Activated CD4-positive, alpha-beta T cell treated with anti-CD3 and anti-CD28 coated beads, Interleukin-2, amount 10 ng/mL, durations not matched to agents 24 days and 14 days (primary cell): ENCODE measurements at regions not wholly inside any gene's neighbourhood (a gene's known extent, or its start where the extent isn't known, plus 50 kb on each side); places are given as distances from the start of the nearest gene placed in this dataset.
"Not testable (repeated sequence)": the region's sequence is repeated elsewhere in the genome, so short reads cannot be mapped to it uniquely, and the experiment has no call there.

Experiments used
- DNase-seq: peaks from one replicate; pipeline ENCODE4 v3.0.0; 2022
- H3K27ac Mint-ChIP-seq: one replicate; pipeline ENCODE4 v1.8.0; 2022; ENCODE audit warnings: mild to moderate bottlenecking, mixed read lengths
- H3K27me3 Mint-ChIP-seq: one replicate; pipeline ENCODE4 v1.8.0; 2022; ENCODE audit warnings: mixed read lengths
- H3K36me3 Mint-ChIP-seq: one replicate; pipeline ENCODE4 v1.8.0; 2022; ENCODE audit warnings: low read depth, mild to moderate bottlenecking, mixed read lengths
- H3K4me1 Mint-ChIP-seq: one replicate; pipeline ENCODE4 v1.8.0; 2021; ENCODE audit warnings: mixed read lengths
- H3K4me3 Mint-ChIP-seq: one replicate; pipeline ENCODE4 v1.8.0; 2022; ENCODE audit warnings: mild to moderate bottlenecking, moderate library complexity, mixed read lengths
- H3K9me3 Mint-ChIP-seq: one replicate; pipeline ENCODE4 v1.8.0; 2021; ENCODE audit warnings: mixed read lengths
- intact Hi-C: fragments of 100-400 bp; cut with micrococcal nuclease; formaldehyde crosslinking; loops from one replicate; pipeline ENCODE4 v1.15.1; 2023

- no peaks in the 10 kb centered on the region for H3K4me1 Mint-ChIP-seq
- intact Hi-C loops: loop anchor here (1.0 kb wide), 2 partner anchors 145 to 293 kb away; no protein-coding TSS in a partner anchor
- no peak overlapping the region for H3K27ac Mint-ChIP-seq
- H3K36me3 Mint-ChIP-seq: no peaks in the 10 kb centered on the region
- no peak overlapping the region for H3K4me3 Mint-ChIP-seq
- peak; percentile 81 for DNase-seq
- no peaks in the 10 kb centered on the region for H3K9me3 Mint-ChIP-seq
- H3K27me3 Mint-ChIP-seq: no peaks in the 10 kb centered on the region
Observed at GRCh38 chr14:38721822-38722431, 381.1 kb downstream of the SEC23A start.

- H3K27me3 Mint-ChIP-seq: no peaks in the 10 kb centered on the region
- H3K9me3 Mint-ChIP-seq: no peaks in the 10 kb centered on the region
- intact Hi-C loops: no loop called here
- H3K4me1 Mint-ChIP-seq: no peaks in the 10 kb centered on the region
- H3K27ac Mint-ChIP-seq: no peak overlapping the region
- H3K4me3 Mint-ChIP-seq: no peak overlapping the region
- no peaks in the 10 kb centered on the region for H3K36me3 Mint-ChIP-seq
- DNase-seq: no peak
Observed at GRCh38 chr14:38718519-38718918, 384.5 kb downstream of the SEC23A start.

- Mint-ChIP-seq H3K27ac (no peak overlapping the region), H3K27me3 (no peaks in the 10 kb centered on the region), H3K4me3 (no peak overlapping the region), H3K36me3 (no peaks in the 10 kb centered on the region), H3K9me3 (no peaks in the 10 kb centered on the region), H3K4me1 (no peaks in the 10 kb centered on the region)
- intact Hi-C loops: no loop called here
- no peak for DNase-seq
Observed at GRCh38 chr14:38716926-38717325, 386.1 kb downstream of the SEC23A start.

- intact Hi-C loops: no loop called here
- Mint-ChIP-seq H3K27ac (no peak overlapping the region), H3K9me3 (no peaks in the 10 kb centered on the region), H3K36me3 (no peaks in the 10 kb centered on the region), H3K4me1 (no peaks in the 10 kb centered on the region), H3K27me3 (no peaks in the 10 kb centered on the region), H3K4me3 (no peak overlapping the region)
- DNase-seq: no peak
Observed at GRCh38 chr14:38710881-38711280, 392.2 kb downstream of the SEC23A start.

- H3K27me3 Mint-ChIP-seq: no peaks in the 10 kb centered on the region
- H3K9me3 Mint-ChIP-seq: no peaks in the 10 kb centered on the region
- H3K36me3 Mint-ChIP-seq: no peaks in the 10 kb centered on the region
- intact Hi-C loops: no loop called here
- H3K4me3 Mint-ChIP-seq: no peak overlapping the region
- H3K27ac Mint-ChIP-seq: no peak overlapping the region
- H3K4me1 Mint-ChIP-seq: no peaks in the 10 kb centered on the region
- no peak for DNase-seq
Observed at GRCh38 chr14:38710196-38710595, 392.8 kb downstream of the SEC23A start.

GRCh38 chr14:38705220-38705619 lies 397.8 kb downstream of the SEC23A start:
- no peaks in the 10 kb centered on the region for H3K4me1 Mint-ChIP-seq
- intact Hi-C loops: no loop called here
- no peak overlapping the region for H3K4me3 Mint-ChIP-seq
- no peaks in the 10 kb centered on the region for H3K27me3 Mint-ChIP-seq
- H3K36me3 Mint-ChIP-seq: no peaks in the 10 kb centered on the region
- H3K27ac Mint-ChIP-seq: no peak overlapping the region
- H3K9me3 Mint-ChIP-seq: no peaks in the 10 kb centered on the region
- DNase-seq: no peak

- Mint-ChIP-seq H3K36me3 (no peaks in the 10 kb centered on the region), H3K27me3 (no peaks in the 10 kb centered on the region), H3K9me3 (no peaks in the 10 kb centered on the region), H3K4me1 (no peaks in the 10 kb centered on the region), H3K27ac (no peak overlapping the region), H3K4me3 (no peak overlapping the region)
- DNase-seq: no peak
- intact Hi-C loops: no loop called here
Observed at GRCh38 chr14:38704220-38704619, 398.8 kb downstream of the SEC23A start.

GRCh38 chr14:38696925-38697324 lies 406.1 kb downstream of the SEC23A start:
- intact Hi-C loops: no loop called here
- no peak overlapping the region for H3K4me3 Mint-ChIP-seq
- DNase-seq: no peak
- H3K27me3 Mint-ChIP-seq: no peaks in the 10 kb centered on the region
- no peaks in the 10 kb centered on the region for H3K4me1 Mint-ChIP-seq
- H3K36me3 Mint-ChIP-seq: no peaks in the 10 kb centered on the region
- no peak overlapping the region for H3K27ac Mint-ChIP-seq
- no peaks in the 10 kb centered on the region for H3K9me3 Mint-ChIP-seq

- Mint-ChIP-seq H3K27ac (no peak overlapping the region), H3K4me3 (no peak overlapping the region), H3K9me3 (no peaks in the 10 kb centered on the region), H3K27me3 (no peaks in the 10 kb centered on the region), H3K4me1 (no peaks in the 10 kb centered on the region), H3K36me3 (no peaks in the 10 kb centered on the region)
- intact Hi-C loops: no loop called here
- no peak for DNase-seq
Observed at GRCh38 chr14:38693423-38693822, 409.6 kb downstream of the SEC23A start.

- Mint-ChIP-seq H3K36me3 (no peaks in the 10 kb centered on the region), H3K27ac (no peak overlapping the region), H3K4me3 (no peak overlapping the region), H3K9me3 (peaks cover under 1% of the 10 kb centered on the region), H3K4me1 (no peaks in the 10 kb centered on the region), H3K27me3 (no peaks in the 10 kb centered on the region)
- no peak for DNase-seq
- intact Hi-C loops: no loop called here
Observed at GRCh38 chr14:38669027-38669426, 413.1 kb upstream of the CLEC14A start.

GRCh38 chr14:38663382-38663781 lies 407.5 kb upstream of the CLEC14A start:
- no peaks in the 10 kb centered on the region for H3K4me1 Mint-ChIP-seq
- H3K4me3 Mint-ChIP-seq: no peak overlapping the region
- no peak for DNase-seq
- H3K27me3 Mint-ChIP-seq: no peaks in the 10 kb centered on the region
- intact Hi-C loops: no loop called here
- no peaks in the 10 kb centered on the region for H3K36me3 Mint-ChIP-seq
- H3K9me3 Mint-ChIP-seq: no peaks in the 10 kb centered on the region
- no peak overlapping the region for H3K27ac Mint-ChIP-seq

GRCh38 chr14:38662781-38663180 lies 406.9 kb upstream of the CLEC14A start:
- Mint-ChIP-seq H3K4me1 (no peaks in the 10 kb centered on the region), H3K27me3 (no peaks in the 10 kb centered on the region), H3K36me3 (no peaks in the 10 kb centered on the region), H3K27ac (no peak overlapping the region), H3K4me3 (no peak overlapping the region), H3K9me3 (no peaks in the 10 kb centered on the region)
- intact Hi-C loops: no loop called here
- no peak for DNase-seq

- no peaks in the 10 kb centered on the region for H3K36me3 Mint-ChIP-seq
- no peaks in the 10 kb centered on the region for H3K27me3 Mint-ChIP-seq
- no peaks in the 10 kb centered on the region for H3K9me3 Mint-ChIP-seq
- no peaks in the 10 kb centered on the region for H3K4me1 Mint-ChIP-seq
- DNase-seq: no peak
- H3K27ac Mint-ChIP-seq: no peak overlapping the region
- H3K4me3 Mint-ChIP-seq: no peak overlapping the region
- intact Hi-C loops: no loop called here
Observed at GRCh38 chr14:38646391-38646790, 390.5 kb upstream of the CLEC14A start.

GRCh38 chr14:38634913-38635312 lies 379.0 kb upstream of the CLEC14A start:
- intact Hi-C loops, DNase-seq, H3K4me3 Mint-ChIP-seq, H3K27ac Mint-ChIP-seq, H3K27me3 Mint-ChIP-seq, H3K4me1 Mint-ChIP-seq, H3K36me3 Mint-ChIP-seq, H3K9me3 Mint-ChIP-seq: not testable (repeated sequence)

- DNase-seq: no peak
- Mint-ChIP-seq H3K27me3 (no peaks in the 10 kb centered on the region), H3K9me3 (peaks cover 9% of the 10 kb centered on the region), H3K4me3 (no peak overlapping the region), H3K4me1 (no peaks in the 10 kb centered on the region), H3K36me3 (no peaks in the 10 kb centered on the region), H3K27ac (no peak overlapping the region)
- intact Hi-C loops: no loop called here
Observed at GRCh38 chr14:38629412-38629811, 373.5 kb upstream of the CLEC14A start.
